ENCODE measurements at regions not wholly inside any gene's neighbourhood (a gene's known extent, or its start where the extent isn't known, plus 50 kb on each side); places are given as distances from the start of the nearest gene placed in this dataset.

GRCh38 chr3:22615790-22616189 is 587.3 kb upstream of the UBE2E2 start:
- no peak for ATAC-seq
- no peak for DNase-seq
- Histone ChIP-seq H3K27me3 (ENCODE audit: low read depth) (no peaks in the 10 kb centered on the region), H3K4me3 (no peak overlapping the region), H3K4me1 (no peaks in the 10 kb centered on the region), H3K9me3 (no peaks in the 10 kb centered on the region), H3K27ac (no peak overlapping the region), H3K36me3 (no peaks in the 10 kb centered on the region)
- no peak for TF ChIP-seq CTCF (IDR thresholded peaks at IDR 0.05)
- intact Hi-C loops (cut with DNase I) = no loop called here

- ATAC-seq = no peak
- no peaks in the 10 kb centered on the region for H3K27me3 ChIP-seq (ENCODE audit: low read depth)
- no peak overlapping the region for H3K27ac ChIP-seq
- H3K4me3 ChIP-seq = no peak overlapping the region
- no peak for TF ChIP-seq CTCF (IDR thresholded peaks at IDR 0.05)
- no peaks in the 10 kb centered on the region for H3K9me3 ChIP-seq
- H3K36me3 ChIP-seq = no peaks in the 10 kb centered on the region
- no peak for DNase-seq
- intact Hi-C loops (cut with DNase I) = no loop called here
- no peaks in the 10 kb centered on the region for H3K4me1 ChIP-seq
Measured at GRCh38 chr3:22617372-22617771, 585.8 kb upstream of the UBE2E2 start.

GRCh38 chr3:22620498-22620897 is 582.6 kb upstream of the UBE2E2 start:
- H3K9me3 ChIP-seq = no peaks in the 10 kb centered on the region
- ATAC-seq (no peak), DNase-seq (no peak)
- H3K4me1 ChIP-seq = no peaks in the 10 kb centered on the region
- no peaks in the 10 kb centered on the region for H3K36me3 ChIP-seq
- H3K27ac ChIP-seq = no peak overlapping the region
- no peak for TF ChIP-seq CTCF (IDR thresholded peaks at IDR 0.05)
- H3K4me3 ChIP-seq = no peak overlapping the region
- no peaks in the 10 kb centered on the region for H3K27me3 ChIP-seq (ENCODE audit: low read depth)
- intact Hi-C loops (cut with DNase I) = no loop called here

GRCh38 chr3:22621205-22621809 is 581.8 kb upstream of the UBE2E2 start:
- intact Hi-C loops (cut with DNase I) = no loop called here
- DNase-seq = no peak
- no peak for TF ChIP-seq CTCF (IDR thresholded peaks at IDR 0.05)
- Histone ChIP-seq H3K36me3 (no peaks in the 10 kb centered on the region), H3K4me3 (no peak overlapping the region), H3K27ac (no peak overlapping the region), H3K9me3 (peaks cover under 1% of the 10 kb centered on the region), H3K27me3 (ENCODE audit: low read depth) (no peaks in the 10 kb centered on the region), H3K4me1 (no peaks in the 10 kb centered on the region)
- no peak for ATAC-seq

- no peaks in the 10 kb centered on the region for H3K4me1 ChIP-seq
- H3K36me3 ChIP-seq = no peaks in the 10 kb centered on the region
- no peak for TF ChIP-seq CTCF (IDR thresholded peaks at IDR 0.05)
- H3K4me3 ChIP-seq = no peak overlapping the region
- H3K9me3 ChIP-seq = peaks cover 7% of the 10 kb centered on the region
- ATAC-seq = no peak
- no peaks in the 10 kb centered on the region for H3K27me3 ChIP-seq (ENCODE audit: low read depth)
- no peak overlapping the region for H3K27ac ChIP-seq
- no peak for DNase-seq
- intact Hi-C loops (cut with DNase I) = no loop called here
Measured at GRCh38 chr3:22627993-22628499, 575.1 kb upstream of the UBE2E2 start.
